Breast epithelium (tissue), 3 donors: ENCODE measurements at regions not wholly inside any gene's neighbourhood (a gene's known extent, or its start where the extent isn't known, plus 50 kb on each side); places are given as distances from the start of the nearest gene placed in this dataset.
"Not testable (repeated sequence)": the region's sequence is repeated elsewhere in the genome, so short reads cannot be mapped to it uniquely, and the experiment has no call there.

ENCODE experiments used
- CTCF ChIP-seq, 3 donors: fragments of 450-650 bp; IDR thresholded peaks; one replicate each; pipeline ENCODE4 v1.5.1; 2016 to 2017; ENCODE audit warnings: antibody characterized with exemption in 3 of 3, mild to moderate bottlenecking in 3 of 3, moderate library complexity in 3 of 3
- POLR2A ChIP-seq: fragments of 450-650 bp; IDR thresholded peaks from one replicate; pipeline ENCODE4 v1.6.1; 2016; ENCODE audit warnings: antibody characterized with exemption, mild to moderate bottlenecking, moderate library complexity

DNA sequence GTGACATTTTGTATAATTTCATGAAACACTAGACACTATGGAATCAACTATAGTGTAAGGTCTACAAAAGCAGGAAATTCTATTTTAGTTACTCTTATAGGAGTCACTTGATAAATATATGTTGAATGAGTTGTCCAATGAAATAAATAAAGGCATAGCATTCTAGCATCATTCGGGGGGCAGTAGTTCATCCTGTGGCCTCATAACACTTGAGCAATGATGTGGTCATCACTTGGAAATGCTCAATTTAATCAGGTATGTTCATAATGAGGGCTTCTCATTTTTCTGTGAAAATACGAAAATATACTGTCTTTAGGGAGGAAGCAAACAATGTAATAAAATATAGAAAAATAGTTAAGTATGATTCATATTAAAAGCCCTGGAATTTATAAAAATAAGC lies 55.4 kb upstream of the NBPF15 start:
- not testable (repeated sequence) for TF ChIP-seq CTCF (IDR thresholded peaks at IDR 0.05); POLR2A
